HepG2 (cell line): ENCODE measurements at regions not wholly inside any gene's neighbourhood (a gene's known extent, or its start where the extent isn't known, plus 50 kb on each side); places are given as distances from the start of the nearest gene placed in this dataset.

Source experiments
- ATAC-seq: fragments of 200-7000 bp; cut with Tn5 transposase; 3 replicates; pipeline ENCODE4 v1.9.1; 2020; ENCODE audit warnings: mild to moderate bottlenecking, moderate library complexity
- BruUV-seq: library from RNA; stranded (reverse); fragments of 400-500 nt; replicated peaks from 2 replicates; lab custom pipeline; 2021; lab: Mats Ljungman, UMichigan
- CTCF ChIA-PET: fragments of 300-600 bp; formaldehyde crosslinking; extraction: SDS; loops from one replicate; lab custom pipeline; 2021; ENCODE audit warnings: low total read pairs, inconsistent platforms, low intra/inter-chr PET ratio; lab: Yijun Ruan, JAX
- POLR2A ChIA-PET: fragments of 350-600 bp; sonication (Branson Sonifier 250); formaldehyde crosslinking; loops from one replicate; lab custom pipeline; 2020; ENCODE audit warnings: antibody characterized with exemption, inconsistent platforms; lab: Yijun Ruan, JAX
- DNase-seq: peaks from one replicate; pipeline ENCODE4 v3.0.0-alpha.2; 2015; ENCODE audit warnings: low spot score
- FAIRE-seq: peaks from 3 replicates; lab custom pipeline; 2011; peaks lifted over from hg19 to GRCh38; lab: Jason Lieb, UNC
- H2AFZ ChIP-seq: one replicate; pipeline ENCODE4 v1.6.1; 2011; ENCODE audit warnings: low read length, inconsistent platforms
- H3K27ac ChIP-seq: fragments of 300-600 bp; 3 replicates; pipeline ENCODE4 v1.8.0; 2011; ENCODE audit warnings: mixed run types, mild to moderate bottlenecking, mixed read lengths, low read length, inconsistent platforms; ENCODE audit not compliant: insufficient read depth; ENCODE audit errors: extremely low read length
- H3K27me3 ChIP-seq, 2 experiments: fragments of 200-600 bp in 1 of 2; 2 replicates in 1 of 2; 3 replicates in 1 of 2; pipeline versions ENCODE4 v1.6.0 to v1.8.0; 2011; ENCODE audit warnings: low read length in 2 of 2, mild to moderate bottlenecking in 2 of 2, moderate library complexity in 2 of 2, inconsistent platforms in 1 of 2; ENCODE audit not compliant: insufficient read depth in 2 of 2, control insufficient read depth in 1 of 2
- H3K36me3 ChIP-seq, 2 experiments: fragments of 200-600 bp in 1 of 2; replicated peaks in 1 of 2; 2 replicates in 1 of 2; 3 replicates in 1 of 2; pipeline versions ENCODE4 v1.5.1 to v1.8.0; 2011; ENCODE audit warnings: low read length in 2 of 2, inconsistent platforms in 1 of 2; ENCODE audit not compliant: insufficient read depth in 2 of 2, control insufficient read depth in 1 of 2
- H3K4me1 ChIP-seq: 2 replicates; pipeline ENCODE4 v1.5.1; 2012; ENCODE audit warnings: low read length, inconsistent platforms; ENCODE audit not compliant: insufficient read depth
- H3K4me2 ChIP-seq: 2 replicates; pipeline ENCODE4 v1.6.0; 2011; ENCODE audit warnings: low read depth, low read length, inconsistent platforms
- H3K4me3 ChIP-seq, 3 experiments: fragments of 200-600 bp in 1 of 3; sonication (generic), shearing (Covaris generic) in 1 of 3; replicated peaks in 1 of 3; 2 replicates each; pipeline ENCODE4 v1.5.1; 2011 to 2016; ENCODE audit warnings: low read length in 3 of 3, inconsistent platforms in 2 of 3, low read depth in 2 of 3, mild to moderate bottlenecking in 2 of 3, control low read depth in 1 of 3, mixed read lengths in 1 of 3; ENCODE audit not compliant: insufficient read depth in 1 of 3
- H3K79me2 ChIP-seq: one replicate; pipeline ENCODE4 v1.6.1; 2011; ENCODE audit warnings: low read length, inconsistent platforms; ENCODE audit not compliant: insufficient read depth
- H3K9ac ChIP-seq: 2 replicates; pipeline ENCODE4 v1.6.0; 2011; ENCODE audit warnings: mild to moderate bottlenecking, low read depth, low read length, inconsistent platforms; ENCODE audit not compliant: insufficient read depth
- H3K9me3 ChIP-seq: 2 replicates; pipeline ENCODE4 v1.5.1; 2012; ENCODE audit warnings: mild to moderate bottlenecking, low read length
- H4K20me1 ChIP-seq: 2 replicates; pipeline ENCODE4 v1.6.0; 2011; ENCODE audit warnings: inconsistent platforms, mild to moderate bottlenecking, low read length, moderate library complexity; ENCODE audit not compliant: insufficient read depth
- CENPX ChIP-seq: sonication (generic); formaldehyde crosslinking; IDR thresholded peaks from 2 replicates; pipeline ENCODE4 v1.9.0; 2021; ENCODE audit warnings: mild to moderate bottlenecking, missing genetic modification reagents, moderate library complexity
- FOXC1 ChIP-seq: sonication (generic); formaldehyde crosslinking; IDR thresholded peaks from 2 replicates; pipeline ENCODE4 v1.8.0; 2022; ENCODE audit warnings: mild to moderate bottlenecking, missing genetic modification reagents, borderline replicate concordance
- IRF2 ChIP-seq: IDR thresholded peaks from 2 replicates; pipeline ENCODE4 v1.6.1; 2018; ENCODE audit warnings: missing genetic modification reagents, missing compliant biosample characterization
- LCORL ChIP-seq, 2 experiments: fragments of 450-650 bp in 1 of 2; sonication (generic) in 1 of 2; formaldehyde crosslinking in 1 of 2; IDR thresholded peaks; 2 replicates each; pipeline versions ENCODE4 v1.5.0 to v1.6.1; 2017 to 2020; ENCODE audit warnings: antibody characterized with exemption in 1 of 2, missing genetic modification reagents in 1 of 2
- MAFG ChIP-seq: sonication (generic); formaldehyde crosslinking; IDR thresholded peaks from 2 replicates; pipeline ENCODE4 v1.5.1; 2020; ENCODE audit warnings: mild to moderate bottlenecking, missing genetic modification reagents
- PHF21A ChIP-seq: sonication (generic); formaldehyde crosslinking; IDR thresholded peaks from 2 replicates; pipeline ENCODE4 v1.5.0; 2020; ENCODE audit warnings: mild to moderate bottlenecking, missing genetic modification reagents
- SIN3A ChIP-seq: IDR thresholded peaks from 2 replicates; pipeline ENCODE4 v1.6.1; 2011; ENCODE audit warnings: low read depth, mild to moderate bottlenecking, control low read depth, low read length, borderline replicate concordance
- TCF7L2 ChIP-seq: IDR thresholded peaks from 2 replicates; pipeline ENCODE4 v1.6.1; 2011; ENCODE audit warnings: mild to moderate bottlenecking, low read depth, low read length, moderate library complexity
- ZFAT ChIP-seq: sonication (generic); formaldehyde crosslinking; conservative IDR thresholded peaks from 2 replicates; pipeline ENCODE4 v1.8.1; 2023; ENCODE audit warnings: missing genetic modification reagents, inconsistent platforms
- ZFP82 ChIP-seq: sonication (generic); formaldehyde crosslinking; IDR thresholded peaks from 2 replicates; pipeline ENCODE4 v1.5.1; 2020; ENCODE audit warnings: mild to moderate bottlenecking, missing genetic modification reagents, borderline replicate concordance
- ZNF432 ChIP-seq: sonication (generic); formaldehyde crosslinking; IDR thresholded peaks from 2 replicates; pipeline ENCODE4 v1.5.0; 2020; ENCODE audit warnings: missing genetic modification reagents, mild to moderate bottlenecking, borderline replicate concordance
- ZNF496 ChIP-seq: sonication (generic); formaldehyde crosslinking; IDR thresholded peaks from 2 replicates; pipeline ENCODE4 v1.8.1; 2023; ENCODE audit warnings: mild to moderate bottlenecking, moderate library complexity, missing genetic modification reagents; ENCODE audit not compliant: insufficient replicate concordance
- ZNF563 ChIP-seq: sonication (generic); formaldehyde crosslinking; IDR thresholded peaks from 2 replicates; pipeline ENCODE4 v1.8.0; 2022; ENCODE audit warnings: mild to moderate bottlenecking, moderate library complexity, missing genetic modification reagents
- ZNF614 ChIP-seq: IDR thresholded peaks from 2 replicates; pipeline ENCODE4 v1.6.1; 2018; ENCODE audit warnings: missing biosample characterization, missing genetic modification reagents, inconsistent platforms, borderline replicate concordance
- ZSCAN30 ChIP-seq: sonication (generic); formaldehyde crosslinking; IDR thresholded peaks from 2 replicates; pipeline ENCODE4 v1.5.0; 2020; ENCODE audit warnings: mild to moderate bottlenecking, missing genetic modification reagents
- WGBS: methylation state at CpG from one replicate; pipeline ENCODE4 v1.1.6; 2017; ENCODE audit warnings: low lambda C conversion rate; 5-methylcytosine and 5-hydroxymethylcytosine counted together
- in situ Hi-C: cut with HindIII; loops from 2 replicates; pipeline ENCODE4 v1.10.0; 2017; ENCODE audit warnings: low pct_unique_long_range_greater_than_20kb; ENCODE audit not compliant: extremely low pct_ligation_motif_present
- intact Hi-C: fragments of 100-400 bp; cut with micrococcal nuclease; formaldehyde crosslinking; loops from one replicate; pipeline ENCODE4 v1.10.0; 2022; ENCODE audit not compliant: unreplicated experiment
- TF ChIP-seq, protein P1 (sequence below): sonication (generic); formaldehyde crosslinking; IDR thresholded peaks from 2 replicates; pipeline ENCODE4 v1.4.0; 2020; ENCODE audit warnings: missing genetic modification reagents
- TF ChIP-seq, protein P2 (sequence below): IDR thresholded peaks from 2 replicates; pipeline ENCODE4 v1.6.1; 2016; ENCODE audit warnings: missing compliant biosample characterization, missing genetic modification reagents, borderline replicate concordance
- TF ChIP-seq, protein P3 (sequence below): sonication (generic); formaldehyde crosslinking; IDR thresholded peaks from 2 replicates; pipeline ENCODE4 v1.8.1; 2023; ENCODE audit warnings: mild to moderate bottlenecking, missing genetic modification reagents

GRCh38 chr1:39130325-39130724 lies 74.2 kb upstream of the MACF1 start (continued):
- TF ChIP-seq ZNF563 (CRISPR knock-in tag) (no peak), PHF21A (CRISPR knock-in tag) (no peak), ZNF432 (CRISPR knock-in tag) (no peak), LCORL (IDR thresholded peaks at IDR 0.05) (no peak), LCORL (CRISPR knock-in tag; IDR thresholded peaks at IDR 0.05) (no peak), ZFAT (no peak), ZNF496 (no peak), ZNF614 (no peak), FOXC1 (CRISPR knock-in tag) (no peak)
- TF ChIP-seq, protein P1, sequence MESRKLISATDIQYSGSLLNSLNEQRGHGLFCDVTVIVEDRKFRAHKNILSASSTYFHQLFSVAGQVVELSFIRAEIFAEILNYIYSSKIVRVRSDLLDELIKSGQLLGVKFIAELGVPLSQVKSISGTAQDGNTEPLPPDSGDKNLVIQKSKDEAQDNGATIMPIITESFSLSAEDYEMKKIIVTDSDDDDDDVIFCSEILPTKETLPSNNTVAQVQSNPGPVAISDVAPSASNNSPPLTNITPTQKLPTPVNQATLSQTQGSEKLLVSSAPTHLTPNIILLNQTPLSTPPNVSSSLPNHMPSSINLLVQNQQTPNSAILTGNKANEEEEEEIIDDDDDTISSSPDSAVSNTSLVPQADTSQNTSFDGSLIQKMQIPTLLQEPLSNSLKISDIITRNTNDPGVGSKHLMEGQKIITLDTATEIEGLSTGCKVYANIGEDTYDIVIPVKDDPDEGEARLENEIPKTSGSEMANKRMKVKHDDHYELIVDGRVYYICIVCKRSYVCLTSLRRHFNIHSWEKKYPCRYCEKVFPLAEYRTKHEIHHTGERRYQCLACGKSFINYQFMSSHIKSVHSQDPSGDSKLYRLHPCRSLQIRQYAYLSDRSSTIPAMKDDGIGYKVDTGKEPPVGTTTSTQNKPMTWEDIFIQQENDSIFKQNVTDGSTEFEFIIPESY (CRISPR knock-in tag): no peak
- TF ChIP-seq, protein P2, sequence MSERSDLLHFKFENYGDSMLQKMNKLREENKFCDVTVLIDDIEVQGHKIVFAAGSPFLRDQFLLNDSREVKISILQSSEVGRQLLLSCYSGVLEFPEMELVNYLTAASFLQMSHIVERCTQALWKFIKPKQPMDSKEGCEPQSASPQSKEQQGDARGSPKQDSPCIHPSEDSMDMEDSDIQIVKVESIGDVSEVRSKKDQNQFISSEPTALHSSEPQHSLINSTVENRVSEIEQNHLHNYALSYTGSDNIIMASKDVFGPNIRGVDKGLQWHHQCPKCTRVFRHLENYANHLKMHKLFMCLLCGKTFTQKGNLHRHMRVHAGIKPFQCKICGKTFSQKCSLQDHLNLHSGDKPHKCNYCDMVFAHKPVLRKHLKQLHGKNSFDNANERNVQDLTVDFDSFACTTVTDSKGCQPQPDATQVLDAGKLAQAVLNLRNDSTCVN (CRISPR knock-in tag): no peak

- in situ Hi-C loops: no loop called here
- TF ChIP-seq TCF7L2 (no peak), SIN3A (no peak), IRF2 (CRISPR knock-in tag) (no peak), MAFG (CRISPR knock-in tag) (no peak), ZSCAN30 (CRISPR knock-in tag) (no peak), ZFP82 (no peak), CENPX (CRISPR knock-in tag) (no peak)
- TF ChIP-seq, protein P3, sequence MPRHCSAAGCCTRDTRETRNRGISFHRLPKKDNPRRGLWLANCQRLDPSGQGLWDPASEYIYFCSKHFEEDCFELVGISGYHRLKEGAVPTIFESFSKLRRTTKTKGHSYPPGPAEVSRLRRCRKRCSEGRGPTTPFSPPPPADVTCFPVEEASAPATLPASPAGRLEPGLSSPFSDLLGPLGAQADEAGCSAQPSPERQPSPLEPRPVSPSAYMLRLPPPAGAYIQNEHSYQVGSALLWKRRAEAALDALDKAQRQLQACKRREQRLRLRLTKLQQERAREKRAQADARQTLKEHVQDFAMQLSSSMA (CRISPR knock-in tag): no peak
- FAIRE-seq: no peak
- no peaks in the 10 kb centered on the region for H3K27me3 ChIP-seq
- DNase-seq: no peak
- no peak overlapping the region for H3K27ac ChIP-seq
- no peak for ATAC-seq
- WGBS: 98% methylated on average over 2 of the region's 2 CpGs
- no peak overlapping the region for H3K9ac ChIP-seq
- intact Hi-C loops: loop anchor here (2.0 kb wide), 2 partner anchors 15 to 25 kb away; no protein-coding TSS in a partner anchor
- H2AFZ ChIP-seq: no peak overlapping the region
- H3K4me2 ChIP-seq: no peak overlapping the region
- no peaks in the 10 kb centered on the region for H3K9me3 ChIP-seq
- no peaks in the 10 kb centered on the region for H4K20me1 ChIP-seq
- peaks cover 49% of the 10 kb centered on the region for H3K4me1 ChIP-seq
- POLR2A ChIA-PET: interaction anchor here (1.6 to 1.9 kb wide), 4 partner anchors 10 to 36 kb away, joined by 8 to 22 read pairs (median 10); no protein-coding TSS in a partner anchor
- peaks cover 4% of the 10 kb centered on the region for H3K79me2 ChIP-seq
- H3K36me3 ChIP-seq: no peaks in the 10 kb centered on the region
- BruUV-seq: no TSS peak
- H3K4me3 ChIP-seq: no peak overlapping the region
- CTCF ChIA-PET: interaction anchor here (1.6 kb wide), 1 partner anchor 29 kb away, joined by 7 read pairs; no protein-coding TSS in a partner anchor
Measured at GRCh38 chr1:39131940-39132339, 72.6 kb upstream of the MACF1 start.
